Heart right ventricle (tissue), 16 donors: ENCODE measurements at regions not wholly inside any gene's neighbourhood (a gene's known extent, or its start where the extent isn't known, plus 50 kb on each side); places are given as distances from the start of the nearest gene placed in this dataset.

Experiments
- ATAC-seq, 8 donors: fragments of 200-7000 bp; cut with Tn5 transposase; one replicate each; pipeline ENCODE4 v1.9.1; 2020; ENCODE audit warnings: mild to moderate bottlenecking in 8 of 8, moderate library complexity in 8 of 8, moderate number of reproducible peaks in 1 of 8
- DNase-seq, 2 donors: peaks; one replicate each; pipeline ENCODE4 v3.0.0-alpha.2; 2020
- H3K27ac ChIP-seq, 10 donors: fragments of 200-600 bp; sonication (generic) in 2 of 10; one replicate each; pipeline versions ENCODE4 v1.5.0 to v1.8.0; 2020 to 2022; ENCODE audit warnings: mild to moderate bottlenecking in 3 of 10
- H3K27me3 ChIP-seq, 7 donors: fragments of 200-600 bp; one replicate each; pipeline ENCODE4 v1.8.0; 2021 to 2022; ENCODE audit warnings: mild to moderate bottlenecking in 2 of 7
- H3K36me3 ChIP-seq, 9 donors: fragments of 200-600 bp; sonication (generic) in 1 of 9; one replicate each; pipeline versions ENCODE4 v1.5.0 to v1.8.0; 2020 to 2022; ENCODE audit warnings: mild to moderate bottlenecking in 2 of 9
- H3K4me1 ChIP-seq, 9 donors: fragments of 200-600 bp; sonication (generic) in 1 of 9; one replicate each; pipeline versions ENCODE4 v1.5.0 to v1.8.0; 2020 to 2022; ENCODE audit warnings: mild to moderate bottlenecking in 4 of 9
- H3K4me3 ChIP-seq, 10 donors: fragments of 200-600 bp; sonication (generic) in 2 of 10; one replicate each; pipeline versions ENCODE4 v1.5.0 to v1.8.0; 2020 to 2022; ENCODE audit warnings: mild to moderate bottlenecking in 7 of 10, moderate library complexity in 2 of 10
- H3K9me3 ChIP-seq, 11 donors: fragments of 200-600 bp in 10 of 11; sonication (generic) in 2 of 11; one replicate each; pipeline versions ENCODE4 v1.5.0 to v1.8.0; 2013 to 2022; ENCODE audit warnings: mild to moderate bottlenecking in 2 of 11, control low read depth in 1 of 11, moderate library complexity in 1 of 11
- CTCF ChIP-seq, 9 donors: fragments of 200-600 bp; sonication (generic) in 2 of 9; IDR thresholded peaks; one replicate each; pipeline versions ENCODE4 v1.5.0 to v1.8.0; 2021 to 2022; ENCODE audit warnings: antibody characterized with exemption in 9 of 9, mild to moderate bottlenecking in 5 of 9, moderate library complexity in 1 of 9
- WGBS, 2 donors: extraction: QIAGEN DNeasy Blood & Tissue Kit; methylation state at CpG; one replicate each; pipeline ENCODE4 v1.1.7; 2013; ENCODE audit warnings: inconsistent platforms in 1 of 2; 5-methylcytosine and 5-hydroxymethylcytosine counted together
- intact Hi-C, 10 donors: fragments of 100-400 bp; cut with DNase I; formaldehyde crosslinking; loops; one replicate each; pipeline versions ENCODE4 v1.11.1 to v1.14.2; 2022
- donor health status: Arrhythmogenic right ventricular cardiomyopathy.
- donor health status: ischemic (EF 13 %, LVEDD 7.1; RV severe dilation, severe dysfunction).
- donor health status: healthy with polysubstance abuse.
- donor health status: DM: no; HTN: yes; CAD: no.
- donor health status: DM: no; HTN: no; CAD: no.
- donor health status: ischemic (EF 25% LVEDD 6.9; RV normal size, moderate dysfunction).
- donor health status: ischemic (EF 25% LVEDD 5.7; RV mildly dilated, moderate dysfunction).
- donor health status: healthy.
- donor health status: DM: yes; HTN: yes; CAD: no.
- donor health status: Ischemic cardiomyopathy.
- donor health status: ischemic (EF 35%, LVEDD 5.7; RV mildly dilated, moderate dysfunction).
- donor health status: nonischemic (EF 11% LVEDD 7.7; RV severe dilation, severe dysfunction).
- donor health status: DM: yes; HTN: yes; CAD: no.
- donor health status: PGD.
- donor health status: ischemic (EF 29% LVEDD 5.4; RV normal size, mild dysfunction).
- donor health status: nonischemic (EF 23%, LVEDD 6.1; RV moderate dilation, normal function).

- ATAC-seq, result no peak
- H3K27ac ChIP-seq, result no peak overlapping the region
- intact Hi-C loops, result no loop called here
These were observed 363.5 kb downstream of the CBLN2 start for GRCh38 chr18:72180689-72181088.

GRCh38 chr18:72174972-72175649, 369.0 kb downstream of the CBLN2 start:
- no peak overlapping the region for H3K27ac ChIP-seq
- no peaks in the 10 kb centered on the region for H3K36me3 ChIP-seq
- intact Hi-C loops, result no loop called here
- peaks cover 0 to 29% (median 0%) of the 10 kb centered on the region in 11 donors for H3K9me3 ChIP-seq
- ATAC-seq (no peak), DNase-seq (no peak)
- TF ChIP-seq CTCF (IDR thresholded peaks at IDR 0.05), result no peak
- WGBS, 2 donors, result 65 to 72% methylated on average over 3 of the region's 3 CpGs
- H3K4me1 ChIP-seq, result no peaks in the 10 kb centered on the region
- H3K27me3 ChIP-seq, result no peaks in the 10 kb centered on the region
- no peak overlapping the region for H3K4me3 ChIP-seq

More at GRCh38 chr18:72180689-72181088, 363.5 kb downstream of the CBLN2 start:
- peaks cover 0 to 25% (median 4%) of the 10 kb centered on the region in 11 donors for H3K9me3 ChIP-seq
- H3K27me3 ChIP-seq, result no peaks in the 10 kb centered on the region
- H3K4me1 ChIP-seq, result no peaks in the 10 kb centered on the region
- no peaks in the 10 kb centered on the region for H3K36me3 ChIP-seq
- TF ChIP-seq CTCF (IDR thresholded peaks at IDR 0.05), result no peak
- no peak overlapping the region for H3K4me3 ChIP-seq
- no peak for DNase-seq

DNA sequence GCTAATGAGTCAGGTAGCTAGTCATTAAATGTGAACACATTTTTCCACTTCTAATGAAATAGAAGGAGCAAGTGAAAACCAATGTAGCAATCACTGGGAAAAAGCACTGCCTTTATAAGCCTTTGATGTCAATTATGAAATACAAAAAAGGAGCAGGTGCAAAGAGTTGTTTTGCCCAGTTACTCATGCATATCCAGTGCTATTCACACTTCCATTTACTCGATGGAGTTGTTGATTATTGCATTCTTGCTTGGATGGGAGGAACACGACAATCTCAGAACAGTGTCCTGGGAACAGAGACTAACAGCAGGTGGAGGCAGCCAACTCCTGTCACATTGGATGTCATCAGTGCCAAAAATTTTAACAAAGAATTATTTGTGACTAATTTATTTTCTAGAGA, 372.5 kb downstream of the CBLN2 start:
- H3K4me3 ChIP-seq, result no peak overlapping the region
- 46 to 48% methylated on average over 2 of the region's 2 CpGs for WGBS, 2 donors
- no peaks in the 10 kb centered on the region for H3K27me3 ChIP-seq
- DNase-seq (no peak), ATAC-seq (no peak)
- no peak overlapping the region for H3K27ac ChIP-seq
- peaks cover 0 to 26% (median 0%) of the 10 kb centered on the region in 11 donors for H3K9me3 ChIP-seq
- intact Hi-C loops, result no loop called here
- H3K4me1 ChIP-seq, result no peaks in the 10 kb centered on the region
- no peaks in the 10 kb centered on the region for H3K36me3 ChIP-seq
- no peak for TF ChIP-seq CTCF (IDR thresholded peaks at IDR 0.05)

DNA sequence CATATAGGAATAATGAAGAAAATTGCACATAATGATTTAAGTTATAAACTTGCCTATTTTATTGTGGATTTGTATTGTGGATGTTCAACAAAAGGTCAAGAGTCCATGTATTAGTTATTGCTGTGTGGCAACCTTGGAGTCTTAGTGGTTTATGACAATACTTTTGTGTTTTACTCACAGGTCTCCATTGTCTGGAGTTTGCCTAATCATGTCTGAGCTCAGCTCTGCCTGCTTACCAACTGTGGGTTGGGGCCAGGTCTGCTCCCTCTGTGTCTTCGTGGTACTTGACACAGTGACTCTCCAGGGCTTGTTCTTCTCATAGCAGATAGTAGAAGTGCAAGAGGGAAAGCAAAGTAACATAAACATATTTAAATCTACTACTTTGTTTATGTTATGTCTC, 382.5 kb downstream of the CBLN2 start:
- Histone ChIP-seq H3K4me3 (no peak overlapping the region), H3K27me3 (no peaks in the 10 kb centered on the region), H3K27ac (no peak overlapping the region), H3K4me1 (no peaks in the 10 kb centered on the region), H3K9me3 (peaks cover 0 to 9% (median 0%) of the 10 kb centered on the region in 11 donors), H3K36me3 (no peaks in the 10 kb centered on the region)
- no peak for ATAC-seq
- TF ChIP-seq CTCF (IDR thresholded peaks at IDR 0.05), result no peak
- no peak for DNase-seq
- 52% methylated on average over 1 of the region's 1 CpG for WGBS, 2 donors
- intact Hi-C loops, result no loop called here
